GM20000 (cell line): ENCODE measurements at regions not wholly inside any gene's neighbourhood (a gene's known extent, or its start where the extent isn't known, plus 50 kb on each side); places are given as distances from the start of the nearest gene placed in this dataset.

ENCODE experiments used
- DNase-seq: peaks from one replicate; pipeline ENCODE4 v3.0.0; 2012; ENCODE audit warnings: low spot score
- TF ChIP-seq, protein P1 (sequence below): IDR thresholded peaks from 2 replicates; pipeline ENCODE4 v1.5.1; 2012; ENCODE audit warnings: mild to moderate bottlenecking, control low read depth; ENCODE audit errors: extremely low read depth, missing control alignments

DNA sequence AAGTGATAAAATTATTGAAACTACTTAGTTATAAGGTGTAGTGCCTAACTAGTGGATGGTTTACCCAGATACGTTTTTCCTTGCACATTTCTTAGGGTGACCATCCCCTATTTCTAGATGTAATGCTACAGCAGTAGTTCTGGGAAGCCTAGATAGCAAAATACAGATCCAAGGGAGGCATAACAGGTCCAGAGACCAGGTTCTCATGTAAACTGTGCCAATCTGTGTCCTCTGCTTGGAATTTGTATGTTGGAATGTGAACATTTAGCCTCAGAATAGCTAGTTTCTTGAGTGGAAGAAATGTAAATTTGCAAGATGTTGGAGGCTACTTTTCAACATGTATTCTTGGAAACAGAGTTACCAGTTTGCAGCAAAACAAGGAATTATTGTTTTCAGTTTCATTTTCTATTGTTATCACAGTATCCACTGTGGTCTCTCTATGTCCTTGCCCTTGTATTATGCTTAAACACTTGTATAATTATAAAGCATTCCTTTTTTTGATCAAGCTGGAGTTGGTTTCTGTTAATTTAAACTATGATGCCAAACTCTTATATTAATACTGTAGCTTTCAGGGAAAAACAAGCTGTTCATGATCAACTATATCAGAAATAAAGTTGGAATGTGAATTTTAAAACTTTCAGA, 102.0 kb upstream of the BRINP3 start:
- TF ChIP-seq, protein P1, sequence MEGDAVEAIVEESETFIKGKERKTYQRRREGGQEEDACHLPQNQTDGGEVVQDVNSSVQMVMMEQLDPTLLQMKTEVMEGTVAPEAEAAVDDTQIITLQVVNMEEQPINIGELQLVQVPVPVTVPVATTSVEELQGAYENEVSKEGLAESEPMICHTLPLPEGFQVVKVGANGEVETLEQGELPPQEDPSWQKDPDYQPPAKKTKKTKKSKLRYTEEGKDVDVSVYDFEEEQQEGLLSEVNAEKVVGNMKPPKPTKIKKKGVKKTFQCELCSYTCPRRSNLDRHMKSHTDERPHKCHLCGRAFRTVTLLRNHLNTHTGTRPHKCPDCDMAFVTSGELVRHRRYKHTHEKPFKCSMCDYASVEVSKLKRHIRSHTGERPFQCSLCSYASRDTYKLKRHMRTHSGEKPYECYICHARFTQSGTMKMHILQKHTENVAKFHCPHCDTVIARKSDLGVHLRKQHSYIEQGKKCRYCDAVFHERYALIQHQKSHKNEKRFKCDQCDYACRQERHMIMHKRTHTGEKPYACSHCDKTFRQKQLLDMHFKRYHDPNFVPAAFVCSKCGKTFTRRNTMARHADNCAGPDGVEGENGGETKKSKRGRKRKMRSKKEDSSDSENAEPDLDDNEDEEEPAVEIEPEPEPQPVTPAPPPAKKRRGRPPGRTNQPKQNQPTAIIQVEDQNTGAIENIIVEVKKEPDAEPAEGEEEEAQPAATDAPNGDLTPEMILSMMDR = no peak
- no peak for DNase-seq

DNA sequence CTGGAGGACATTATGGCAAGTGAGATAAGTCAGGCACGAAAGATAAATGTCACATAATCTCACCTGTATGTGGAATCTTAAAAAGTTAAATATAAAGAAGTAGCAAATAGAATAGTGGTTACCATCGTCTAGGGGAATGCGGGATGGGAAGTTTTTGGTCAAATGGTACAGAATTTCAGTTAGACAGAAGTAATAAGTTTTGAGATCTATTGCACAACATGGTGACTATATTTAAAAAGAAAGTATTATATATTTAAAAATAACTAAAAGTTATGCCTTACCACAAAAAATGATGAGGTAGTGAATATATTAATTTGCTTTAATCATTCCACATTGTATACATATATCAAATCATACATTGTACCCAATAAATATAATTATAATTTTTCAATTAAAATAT, 106.2 kb upstream of the BRINP3 start:
- no peak for DNase-seq
- TF ChIP-seq, protein P1 = no peak

DNA sequence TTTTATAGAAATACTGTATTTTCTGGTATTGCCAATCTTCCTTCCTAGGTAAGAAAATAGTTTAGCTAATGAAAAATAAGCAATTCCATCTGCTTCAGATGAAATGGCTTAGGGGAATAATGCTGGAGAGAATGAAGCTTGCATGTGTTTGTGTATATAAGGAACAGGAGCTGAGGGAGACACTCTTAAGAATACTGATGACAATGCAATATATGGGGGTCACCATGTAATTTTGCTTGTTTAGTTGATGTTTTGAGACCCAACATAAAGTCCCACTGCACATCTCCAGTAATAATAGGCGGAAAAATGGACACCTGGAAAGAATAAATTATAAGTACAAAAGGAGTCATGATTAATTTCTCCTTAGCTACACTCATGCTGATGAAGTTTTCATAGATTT, 110.8 kb upstream of the BRINP3 start:
- TF ChIP-seq, protein P1 = no peak
- DNase-seq = no peak

DNA sequence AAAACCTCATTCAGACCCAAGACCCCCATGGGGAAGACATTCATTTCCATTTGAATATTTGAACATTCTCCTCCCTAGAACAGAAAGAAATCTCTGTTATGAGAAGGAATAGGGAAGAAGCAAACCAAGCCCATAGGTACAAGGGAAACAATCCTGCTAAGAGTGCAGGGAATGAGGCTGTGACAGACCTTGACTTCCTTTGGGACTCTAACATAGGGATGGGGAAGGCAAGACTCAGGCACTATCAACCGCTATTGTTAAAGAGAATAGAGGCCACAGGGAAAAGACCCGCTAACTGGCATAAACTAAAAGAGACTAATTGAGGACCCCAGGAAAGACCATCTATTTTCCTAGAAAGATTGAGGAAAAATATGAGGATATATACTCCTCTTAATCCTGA, 117.8 kb upstream of the BRINP3 start:
- DNase-seq = no peak
- TF ChIP-seq, protein P1 = no peak

DNA sequence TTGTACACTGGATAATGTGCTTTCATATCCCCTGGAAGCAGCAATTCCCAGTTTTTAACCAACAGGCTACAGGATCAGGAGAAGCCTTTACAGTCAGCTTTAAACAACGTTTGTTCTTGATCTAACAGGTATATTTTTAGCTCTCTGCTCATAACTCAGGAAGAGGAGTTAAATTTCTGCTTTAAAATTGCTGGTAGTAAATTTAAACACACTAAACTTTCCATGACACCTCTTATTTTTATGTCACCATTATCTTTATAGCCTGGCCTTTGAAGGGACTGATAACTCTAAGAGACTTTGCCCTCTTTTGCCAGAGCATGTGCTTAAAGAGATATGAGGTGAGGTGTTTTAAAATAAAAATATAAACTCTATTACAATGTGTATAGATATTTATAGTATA, 119.6 kb upstream of the BRINP3 start:
- DNase-seq = no peak
- TF ChIP-seq, protein P1 = no peak

DNA sequence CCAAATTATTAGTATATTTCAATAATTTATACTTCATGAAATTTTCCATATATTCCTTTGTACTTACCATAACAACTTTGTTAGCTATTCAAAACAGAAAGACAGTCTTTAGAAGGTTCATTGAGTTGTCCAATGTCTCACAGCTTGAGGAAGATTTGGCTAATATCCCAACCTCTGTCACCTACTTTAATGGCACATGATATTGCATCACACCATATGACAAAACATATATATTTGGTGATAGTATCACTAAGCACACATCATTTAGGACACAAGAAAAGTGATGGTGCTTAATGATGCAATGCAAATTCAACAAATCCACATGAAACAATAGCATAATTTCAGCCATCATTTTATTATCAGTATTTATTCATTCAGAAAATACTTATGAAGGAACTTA, 122.0 kb upstream of the BRINP3 start:
- TF ChIP-seq, protein P1 = no peak
- DNase-seq = no peak

DNA sequence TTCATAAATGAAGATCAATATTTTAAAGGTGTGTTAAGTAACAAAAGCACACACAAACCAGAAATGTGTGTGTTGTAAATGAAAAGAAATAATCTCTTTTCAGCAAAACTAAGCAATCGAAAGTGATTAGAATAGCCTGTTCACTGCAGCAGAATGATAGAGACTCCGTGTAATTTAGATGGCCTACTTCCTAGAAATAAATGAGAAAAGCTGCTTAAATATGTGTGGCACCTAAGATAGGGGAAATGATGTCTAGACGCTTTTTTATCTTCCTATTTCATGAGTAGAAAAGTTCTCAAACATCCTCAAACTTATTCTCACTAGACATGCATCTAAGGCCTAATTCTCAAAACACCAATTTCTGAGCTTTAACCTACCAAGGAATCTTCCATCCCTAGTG, 124.7 kb upstream of the BRINP3 start:
- TF ChIP-seq, protein P1 = no peak
- DNase-seq = no peak
